CD4-positive, alpha-beta T cell treated with Interleukin-10 for 1 hour (primary cell): ENCODE measurements at regions not wholly inside any gene's neighbourhood (a gene's known extent, or its start where the extent isn't known, plus 50 kb on each side); places are given as distances from the start of the nearest gene placed in this dataset.
"Not testable (repeated sequence)": the region's sequence is repeated elsewhere in the genome, so short reads cannot be mapped to it uniquely, and the experiment has no call there.

ENCODE experiments used
- DNase-seq: peaks from one replicate; pipeline ENCODE4 v3.0.0-alpha.2; 2020

DNA sequence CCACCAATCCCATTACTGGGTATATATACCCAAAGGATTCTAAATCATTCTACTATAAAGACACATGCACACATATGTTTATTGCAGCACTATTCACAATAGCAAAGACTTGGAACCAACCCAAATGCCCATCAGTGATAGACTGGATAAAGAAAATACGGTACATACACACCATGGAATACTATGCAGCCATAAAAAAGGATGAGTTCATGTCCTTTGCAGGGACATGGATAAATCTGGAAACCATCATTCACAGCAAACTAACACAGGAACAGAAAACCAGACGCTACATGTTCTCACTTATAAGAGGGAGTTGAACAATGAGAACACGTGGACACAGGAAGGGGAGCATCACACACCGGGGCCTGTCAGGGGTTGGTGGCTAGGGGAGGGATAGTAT, 154.3 kb downstream of the TPBG start:
- DNase-seq: not testable (repeated sequence)

DNA sequence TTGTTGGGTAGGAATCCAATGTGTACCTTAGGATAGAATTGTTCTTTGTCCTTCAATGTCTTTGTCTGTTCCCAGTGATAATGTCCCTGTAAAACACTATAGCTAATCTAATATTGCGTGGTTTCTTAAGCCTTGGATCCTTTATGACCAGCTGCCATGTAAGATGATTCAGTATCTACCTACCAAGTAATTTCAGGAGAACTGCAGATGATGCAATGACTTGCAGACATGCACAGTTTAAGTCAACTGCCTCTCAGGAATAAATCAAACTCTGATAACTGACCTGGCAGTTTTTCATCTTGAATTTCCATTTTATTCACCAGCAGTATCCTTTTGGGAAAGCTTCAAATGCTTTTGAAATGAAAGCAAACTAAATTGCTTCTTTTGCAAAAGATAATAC, 157.8 kb downstream of the TPBG start:
- no peak for DNase-seq

DNA sequence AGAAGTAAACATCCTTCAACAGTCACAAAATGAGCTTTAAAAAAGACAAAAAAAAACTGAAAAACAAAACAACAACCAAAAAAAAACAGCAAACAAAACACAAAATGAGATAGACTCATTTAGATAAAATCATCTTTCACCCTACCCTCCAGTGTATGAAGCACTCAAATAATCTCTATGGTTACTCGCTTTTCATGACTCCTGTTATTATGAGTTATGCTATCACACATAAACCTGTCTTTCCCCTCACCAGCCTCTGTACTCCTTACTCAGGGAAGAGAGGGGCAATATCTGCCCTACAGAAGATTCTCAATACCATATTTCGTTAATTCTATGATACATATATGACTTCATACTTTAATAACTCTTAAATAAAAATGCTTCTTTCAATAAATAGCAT, 158.2 kb downstream of the TPBG start:
- DNase-seq: no peak

DNA sequence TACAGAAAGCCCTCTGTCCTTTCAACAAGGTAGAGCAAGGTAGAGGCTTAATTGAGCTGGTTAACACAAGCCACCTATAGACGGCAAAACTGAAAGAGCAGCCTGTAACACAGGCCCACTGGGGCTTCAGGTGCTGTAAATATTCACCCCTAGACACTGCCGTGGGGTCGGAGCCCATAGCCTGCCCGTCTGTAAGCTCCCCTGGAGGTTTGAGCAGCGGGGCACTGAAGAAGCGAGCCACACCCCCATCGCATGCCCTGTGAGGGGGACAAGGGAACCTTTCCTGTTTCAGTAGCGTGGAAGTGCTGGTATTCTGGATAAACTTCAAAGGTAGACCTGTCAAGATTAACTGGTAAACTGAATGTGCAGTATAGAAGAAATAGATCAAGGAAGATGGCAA, 160.4 kb downstream of the TPBG start:
- DNase-seq: no peak

DNA sequence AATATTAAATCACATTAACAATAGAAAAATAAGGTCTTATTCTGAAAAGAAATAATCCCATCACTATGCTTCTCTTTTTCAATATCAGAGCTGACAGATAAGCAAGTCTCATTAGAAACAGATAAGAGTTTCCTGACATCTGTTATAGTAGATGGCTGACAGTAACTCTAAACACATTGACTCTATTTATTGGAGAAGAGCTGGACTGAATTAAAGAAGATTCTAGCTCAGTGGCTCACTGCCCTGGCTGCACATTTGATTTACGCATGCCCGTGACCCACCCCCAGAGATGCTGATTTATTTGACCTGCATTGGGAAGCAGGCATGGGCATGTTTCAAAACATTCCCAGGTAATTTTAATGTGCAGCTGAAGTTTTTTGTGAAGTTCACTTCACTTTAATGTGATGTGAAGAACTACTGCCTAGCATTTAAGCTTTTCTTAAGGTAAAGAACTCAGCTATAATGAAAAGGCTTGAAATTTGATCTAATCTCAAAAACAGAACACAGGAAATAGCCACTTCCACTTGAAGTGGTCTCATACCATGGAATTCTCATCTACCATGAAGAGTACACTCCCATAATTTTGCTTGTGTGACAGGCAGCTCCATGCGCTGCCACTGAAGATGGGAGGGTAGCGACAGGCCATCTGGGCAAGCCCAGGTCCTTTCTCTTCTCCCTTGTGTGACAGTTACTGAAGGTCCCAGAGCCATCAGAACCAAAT, 162.3 kb downstream of the TPBG start:
- DNase-seq: no peak

DNA sequence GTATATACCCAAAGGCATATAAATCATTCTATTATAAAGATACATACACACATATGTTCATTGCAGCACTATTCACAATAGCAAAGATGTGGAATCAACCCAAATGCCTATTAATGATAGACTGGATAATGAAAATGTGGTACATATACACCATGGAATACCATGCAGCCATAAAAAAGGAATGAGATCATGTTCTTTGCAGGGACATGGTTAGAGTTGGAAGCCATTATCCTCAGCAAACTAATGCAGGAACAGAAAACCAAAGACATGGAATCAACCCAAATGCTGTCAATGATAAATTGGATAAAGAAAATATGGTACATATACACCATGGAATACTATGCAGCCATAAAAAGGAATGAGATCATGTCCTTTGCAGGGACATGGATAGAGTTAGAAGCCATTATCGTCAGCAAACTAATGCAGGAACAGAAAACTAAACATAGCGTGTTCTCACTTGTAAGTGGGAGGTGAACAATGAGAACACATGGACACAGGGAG, 166.4 kb downstream of the TPBG start:
- not testable (repeated sequence) for DNase-seq

DNA sequence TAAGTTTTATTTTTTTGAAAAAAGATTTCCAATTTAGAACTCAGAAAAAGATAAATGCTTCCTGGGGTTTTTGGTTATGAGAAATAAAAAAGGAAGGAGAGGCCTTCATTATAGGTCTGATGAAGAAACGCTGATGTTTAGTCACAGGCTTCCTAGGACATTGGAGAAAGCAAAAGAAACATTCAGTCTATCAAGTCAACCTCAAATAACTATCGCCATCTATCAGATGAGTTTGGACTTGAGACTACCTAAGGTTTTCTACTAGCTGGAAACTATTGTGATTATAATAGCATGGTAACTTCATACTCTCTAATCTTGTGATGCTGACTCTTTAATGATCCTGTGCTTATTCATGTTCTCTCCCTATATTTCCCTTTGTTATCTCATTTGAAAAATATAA, 171.3 kb downstream of the TPBG start:
- no peak for DNase-seq

DNA sequence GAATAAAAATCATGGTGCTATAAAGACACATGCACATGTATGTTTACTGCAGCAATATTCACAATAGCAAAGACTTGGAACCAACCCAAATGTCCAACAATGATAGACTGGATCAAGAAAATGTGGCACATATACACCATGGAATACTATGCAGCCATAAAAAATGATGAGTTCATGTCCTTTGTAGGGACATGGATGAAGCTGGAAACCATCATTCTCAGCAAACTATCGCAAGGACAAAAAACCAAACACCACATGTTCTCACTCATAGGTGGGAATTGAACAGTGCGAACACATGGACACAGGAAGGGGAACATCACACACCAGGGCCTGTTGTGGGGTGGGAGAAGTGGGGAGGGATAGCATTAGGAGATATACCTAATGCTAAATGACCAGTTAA, 185.9 kb downstream of the TPBG start:
- DNase-seq: not testable (repeated sequence)

DNA sequence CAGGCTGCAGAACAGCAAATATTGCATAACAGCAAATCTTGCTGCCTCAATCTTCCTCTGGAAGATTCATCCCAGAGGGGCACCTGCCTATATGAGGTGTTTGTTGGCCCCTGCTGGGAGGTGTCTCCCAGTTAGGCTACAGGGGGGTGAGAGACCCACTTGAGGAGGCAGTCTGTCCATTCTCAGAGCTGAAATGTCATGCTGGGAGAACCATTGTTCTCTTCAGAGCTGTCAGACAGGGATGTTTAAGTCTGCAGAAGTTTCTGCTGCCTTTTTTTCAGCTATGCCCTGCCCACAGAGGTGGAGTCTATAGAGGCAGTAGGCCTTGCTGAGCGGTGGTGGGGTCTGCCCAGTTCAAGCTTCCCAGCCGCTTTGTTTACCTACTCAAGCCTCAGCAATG, 187.7 kb downstream of the TPBG start:
- DNase-seq: not testable (repeated sequence)

DNA sequence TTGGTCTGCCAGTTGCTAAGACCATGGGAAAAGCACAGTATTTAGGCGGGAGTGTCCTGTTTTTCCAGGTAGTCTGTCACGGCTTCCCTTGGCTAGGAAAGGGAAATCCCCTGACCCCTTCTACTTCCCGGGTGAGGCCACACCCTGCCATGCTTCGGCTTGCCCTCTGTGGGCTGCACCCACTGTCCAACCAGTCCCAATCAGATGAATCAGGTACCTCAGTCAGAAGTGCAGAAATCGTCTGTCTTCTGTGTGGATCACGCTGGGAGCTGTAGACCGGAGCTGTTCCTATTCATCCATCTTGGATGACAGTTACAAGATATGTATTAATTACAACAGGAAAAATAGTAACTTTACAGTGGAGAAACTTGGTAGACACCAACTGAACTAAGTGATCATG, 188.2 kb downstream of the TPBG start:
- DNase-seq: no peak

DNA sequence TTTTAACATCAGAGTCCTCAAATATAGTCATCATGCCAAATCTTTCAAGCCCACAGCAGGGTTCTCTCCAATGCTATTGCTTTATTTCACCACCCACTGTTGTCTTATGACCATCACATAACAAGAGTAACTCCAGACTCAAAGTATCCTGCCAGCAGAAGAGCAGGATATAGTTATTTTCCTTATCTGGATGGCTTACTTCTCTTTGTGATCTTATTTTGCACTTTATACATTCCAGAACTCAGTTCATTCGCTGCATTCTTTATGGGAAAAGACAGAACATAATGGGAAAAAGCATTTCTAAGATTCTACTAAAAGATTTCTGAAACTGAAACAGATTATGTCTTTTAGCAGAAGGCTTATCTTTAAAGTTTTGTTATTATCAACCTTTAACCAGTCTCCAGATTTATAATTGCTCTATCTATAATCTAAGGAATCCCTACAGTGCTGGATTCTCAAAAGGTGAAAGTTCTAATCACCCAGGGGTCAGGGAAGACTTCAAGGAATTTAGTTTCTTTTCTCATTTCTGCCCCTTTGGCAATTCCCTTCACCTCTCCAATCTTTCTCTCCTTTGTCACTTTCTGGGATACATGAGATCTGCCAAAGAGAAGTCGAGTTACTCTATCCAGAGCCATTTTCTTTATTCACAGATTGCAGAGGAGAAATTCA, 190.4 kb downstream of the TPBG start:
- DNase-seq: no peak

DNA sequence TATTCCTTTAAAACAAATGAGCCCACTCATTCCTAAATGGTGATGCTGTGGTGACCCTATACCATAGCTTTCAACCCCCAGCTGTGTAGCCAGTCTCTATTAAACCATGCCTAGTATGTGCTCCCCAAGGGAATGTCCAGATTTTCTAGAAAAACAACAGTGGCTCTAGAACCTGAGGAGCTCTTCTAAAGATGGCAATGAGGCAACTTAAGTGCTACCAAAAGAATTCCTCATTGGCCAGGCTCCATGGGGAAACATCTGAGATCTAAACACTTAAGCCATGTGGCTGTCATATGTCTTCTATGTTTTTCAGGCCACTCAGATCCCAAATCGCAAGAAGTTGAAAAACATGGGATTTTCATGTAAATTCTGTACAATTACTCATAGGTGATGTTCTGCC, 191.0 kb downstream of the TPBG start:
- no peak for DNase-seq

DNA sequence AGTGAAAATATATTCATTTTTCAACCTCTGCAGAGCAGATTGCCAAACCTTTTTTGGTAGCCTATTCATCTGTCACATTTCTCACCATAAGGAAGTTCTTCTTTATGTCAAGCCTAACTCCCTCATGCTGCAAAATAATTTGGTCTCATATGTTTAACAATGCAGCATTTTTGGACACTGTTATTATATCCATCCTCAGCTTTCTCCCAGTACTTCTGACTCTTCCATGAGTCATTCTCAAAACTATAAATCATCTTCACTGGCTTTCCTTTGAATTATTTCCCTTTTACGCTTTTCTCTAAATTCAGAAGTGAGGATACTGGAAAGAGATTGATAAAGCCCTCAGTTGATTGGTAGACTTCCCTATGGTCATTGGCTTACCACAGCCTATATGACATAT, 192.2 kb downstream of the TPBG start:
- no peak for DNase-seq

DNA sequence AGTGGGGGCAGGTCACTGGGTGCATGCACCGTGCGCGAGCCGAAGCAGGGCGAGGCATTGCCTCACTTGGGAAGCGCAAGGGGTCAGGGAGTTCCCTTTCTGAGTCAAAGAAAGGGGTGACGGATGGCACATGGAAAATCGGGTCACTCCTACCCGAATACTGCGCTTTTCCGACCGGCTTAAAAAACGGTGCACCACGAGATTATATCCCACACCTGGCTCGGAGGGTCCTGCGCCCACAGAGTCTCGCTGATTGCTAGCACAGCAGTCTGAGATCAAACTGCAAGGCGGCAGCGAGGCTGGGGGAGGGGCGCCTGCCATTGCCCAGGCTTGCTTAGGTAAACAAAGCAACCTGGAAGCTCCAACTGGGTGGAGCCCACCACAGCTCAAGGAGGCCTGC, 194.9 kb downstream of the TPBG start:
- DNase-seq: not testable (repeated sequence)

DNA sequence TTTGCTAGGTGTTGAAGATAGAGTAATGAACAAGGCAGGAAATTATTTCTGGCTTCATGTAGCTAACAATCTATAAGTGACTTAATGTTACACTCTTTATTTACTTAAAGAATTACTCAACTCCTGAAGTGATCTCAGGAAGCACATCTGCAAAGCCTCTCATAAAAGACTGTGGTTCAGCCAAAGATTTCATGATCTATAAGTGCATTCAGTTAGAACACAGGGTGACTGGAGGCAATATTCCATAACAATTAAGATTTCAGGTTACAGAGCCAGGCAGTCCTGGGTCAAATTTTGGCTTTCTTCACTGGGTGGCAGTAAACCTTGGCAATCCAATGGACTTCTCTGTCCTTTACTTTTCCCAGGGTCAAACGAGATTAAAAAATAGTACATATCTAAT, 204.0 kb downstream of the TPBG start:
- no peak for DNase-seq

DNA sequence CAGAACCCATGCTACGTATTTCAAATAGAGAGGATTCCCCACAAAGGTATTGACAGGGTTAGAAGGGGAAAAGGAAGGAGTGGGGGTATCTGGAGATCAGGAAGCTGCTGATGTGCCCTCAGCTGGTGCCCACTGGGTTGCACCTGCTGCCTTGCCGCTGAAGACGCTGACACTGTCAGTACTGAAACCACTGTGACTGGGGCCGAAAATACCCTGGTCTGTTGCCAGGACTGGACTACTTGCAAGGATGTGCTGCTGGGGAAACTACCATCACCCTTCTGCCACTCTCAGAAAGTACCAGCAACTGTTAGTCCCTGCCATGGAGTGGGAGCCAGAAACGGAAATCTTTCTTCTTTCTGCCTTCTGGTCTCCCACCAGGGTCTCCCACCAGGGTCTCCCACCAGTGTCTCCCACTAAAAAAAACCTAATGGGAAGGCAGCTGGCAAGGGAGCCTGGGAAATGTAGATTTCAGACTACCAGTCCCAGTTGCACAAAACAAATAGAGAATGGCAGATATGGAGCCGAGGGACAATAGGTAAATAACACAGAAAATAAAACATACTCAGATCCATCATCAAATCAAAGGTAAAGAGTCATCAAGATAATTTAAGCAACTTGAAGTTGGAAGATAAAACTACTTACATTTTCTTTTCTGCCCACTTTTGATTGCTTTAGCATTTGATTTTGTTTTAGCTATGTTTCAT, 204.8 kb downstream of the TPBG start:
- no peak for DNase-seq

DNA sequence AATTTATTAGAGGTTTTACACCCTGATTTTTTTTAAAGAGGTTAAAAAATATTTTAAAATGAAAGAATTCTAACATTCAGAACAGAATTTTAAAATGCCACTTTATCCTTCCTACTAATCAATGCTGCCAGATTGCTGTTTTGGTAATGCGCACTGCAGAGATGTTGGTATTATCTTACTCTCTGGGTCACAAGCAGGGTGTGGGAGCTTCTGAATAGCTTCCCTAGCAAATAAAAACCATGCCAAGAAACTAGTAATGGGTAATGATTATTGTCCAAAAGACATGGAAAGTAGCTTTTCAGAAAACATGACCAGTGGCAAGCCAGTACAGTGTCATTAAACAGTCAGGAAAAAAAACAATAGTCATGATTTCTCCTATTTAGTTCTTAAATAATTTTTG, 205.4 kb downstream of the TPBG start:
- DNase-seq: no peak

DNA sequence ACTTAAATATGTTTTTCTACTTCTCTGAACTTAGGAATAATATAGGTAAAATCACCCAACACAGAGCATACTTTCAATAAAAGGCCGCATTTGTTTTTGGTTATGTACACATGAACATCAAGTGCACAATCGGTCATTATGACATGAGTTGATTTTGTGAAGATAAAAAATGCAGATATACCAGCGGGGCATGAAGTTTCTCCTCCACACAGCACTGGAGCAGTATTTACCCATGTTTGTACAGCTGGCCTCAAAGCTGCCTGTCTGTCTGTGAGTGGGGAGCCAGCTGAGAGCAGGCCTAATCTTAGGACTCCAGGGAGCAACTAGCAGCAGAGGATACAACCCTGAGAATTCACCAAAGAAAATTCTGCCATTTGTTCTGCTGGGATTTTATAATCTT, 206.5 kb downstream of the TPBG start:
- no peak for DNase-seq

DNA sequence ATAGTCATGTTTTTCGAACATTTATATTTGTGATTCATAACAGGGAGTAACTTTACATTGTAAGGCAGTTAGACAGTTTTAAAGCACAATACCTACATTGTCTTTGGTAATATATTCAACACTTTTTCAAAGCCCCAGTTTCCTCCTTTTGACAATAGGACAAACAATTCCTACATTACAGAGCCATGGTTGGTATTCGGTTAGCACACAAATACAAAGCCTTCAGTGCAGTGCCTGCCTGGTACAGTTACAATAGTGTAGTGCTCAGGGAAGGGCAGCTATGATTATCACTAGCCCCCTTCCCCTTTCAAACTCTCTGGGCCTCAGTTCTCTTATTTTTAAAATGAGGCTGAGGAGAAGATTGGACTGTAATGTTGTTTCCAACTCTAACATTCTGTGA, 207.8 kb downstream of the TPBG start:
- DNase-seq: no peak

DNA sequence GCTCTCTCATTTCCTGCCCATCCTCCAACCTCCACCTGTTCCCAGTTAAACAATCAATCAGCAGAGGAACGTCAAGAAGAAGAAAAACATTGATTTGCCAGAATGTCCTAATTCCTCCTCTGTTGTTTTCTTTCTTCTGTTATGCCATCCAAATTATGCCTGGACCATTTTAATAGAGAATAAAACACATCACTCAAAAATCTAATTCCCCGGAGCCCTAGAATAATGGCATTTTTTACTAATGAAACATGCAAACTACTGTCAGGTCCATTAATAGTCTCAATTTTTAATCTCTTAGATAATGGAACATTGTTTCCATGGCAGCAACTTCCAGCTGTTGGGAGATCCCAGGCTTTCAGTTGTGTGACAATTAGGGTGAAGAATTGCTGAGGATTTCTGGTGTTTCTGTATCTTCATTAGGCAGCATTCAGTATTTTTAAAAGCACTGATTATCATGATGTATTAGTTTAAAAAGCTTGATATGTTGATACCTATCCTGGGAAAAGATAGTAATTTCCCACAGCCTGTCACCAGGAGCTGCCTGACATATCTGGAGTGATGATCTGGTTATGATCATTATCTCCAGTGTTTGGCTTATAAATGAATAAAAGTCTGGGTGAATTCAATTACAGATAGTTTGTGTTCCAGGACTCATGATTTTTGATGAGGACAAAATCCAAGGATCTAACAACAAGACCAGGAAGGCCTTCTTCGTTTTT, 209.8 kb downstream of the TPBG start:
- no peak for DNase-seq

DNA sequence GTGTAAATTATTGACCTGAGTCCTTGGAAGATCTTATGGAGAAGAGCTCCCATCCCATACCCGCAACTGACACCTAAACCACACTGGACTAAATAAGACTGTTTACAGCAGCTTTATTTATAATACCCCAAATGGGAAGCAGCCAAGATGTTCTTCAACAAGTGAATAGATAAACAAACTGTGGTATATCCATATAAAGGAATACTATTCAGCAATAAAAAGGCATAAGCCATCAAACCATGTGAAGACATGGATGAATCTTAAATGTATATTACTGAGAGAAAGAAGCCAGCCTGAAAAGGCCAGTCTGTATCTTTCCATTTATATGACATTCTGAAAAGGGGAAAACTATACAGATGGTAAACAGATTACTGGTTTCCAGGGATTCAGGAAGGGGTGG, 212.7 kb downstream of the TPBG start:
- DNase-seq: no peak

DNA sequence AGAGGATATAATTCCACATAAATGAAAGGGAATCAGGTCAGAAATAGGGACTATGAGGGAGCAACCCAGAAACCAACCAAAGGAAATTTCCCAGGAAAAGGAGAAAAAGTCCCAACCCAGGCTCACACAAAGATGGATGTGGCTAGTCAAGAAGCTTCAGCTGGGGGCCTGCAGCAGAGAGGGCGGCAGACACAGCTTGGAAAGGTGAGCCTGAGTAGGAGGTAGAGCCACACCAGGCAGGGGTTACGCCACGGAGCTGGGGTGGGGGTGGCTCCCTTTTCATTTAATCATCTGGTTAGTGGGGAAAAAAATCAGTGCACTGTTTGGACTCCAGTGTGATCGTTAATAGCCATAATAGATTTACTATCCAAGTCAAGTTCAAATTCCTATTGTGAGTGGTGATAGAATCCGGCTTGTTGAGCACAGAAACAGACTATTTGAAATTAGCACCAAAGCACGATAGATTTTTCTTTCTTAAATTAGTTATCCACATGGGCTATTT, 220.6 kb downstream of the TPBG start:
- DNase-seq: no peak

DNA sequence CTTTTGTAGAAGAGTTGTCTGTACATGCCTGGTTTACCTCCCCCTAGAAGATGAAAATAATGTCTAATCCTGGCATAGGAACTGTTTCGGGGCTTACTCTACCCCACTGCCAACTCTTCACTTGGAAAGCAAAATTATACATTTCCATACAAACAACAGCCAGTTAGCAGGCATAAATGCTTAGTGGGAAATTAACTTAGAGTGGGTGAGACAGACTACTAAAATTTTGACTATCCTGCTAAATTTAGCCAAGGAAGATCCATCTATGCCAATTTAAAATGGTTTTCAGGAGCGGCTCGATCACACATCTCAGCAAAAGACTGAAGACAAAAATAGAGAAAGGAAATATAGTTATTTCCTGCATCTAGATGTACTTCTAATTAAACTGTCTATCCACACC, 221.2 kb downstream of the TPBG start:
- no peak for DNase-seq
